GM18517 (cell line): ENCODE measurements at regions not wholly inside any gene's neighbourhood (a gene's known extent, or its start where the extent isn't known, plus 50 kb on each side); places are given as distances from the start of the nearest gene placed in this dataset.
"Not testable (repeated sequence)": the region's sequence is repeated elsewhere in the genome, so short reads cannot be mapped to it uniquely, and the experiment has no call there.

ENCODE experiments used
- ATAC-seq: cut with Tn5 transposase; IDR thresholded peaks from one replicate; pipeline ENCODE4 v1.9.1; 2021; ENCODE audit warnings: mild to moderate bottlenecking, moderate library complexity; ENCODE audit not compliant: unreplicated experiment

DNA sequence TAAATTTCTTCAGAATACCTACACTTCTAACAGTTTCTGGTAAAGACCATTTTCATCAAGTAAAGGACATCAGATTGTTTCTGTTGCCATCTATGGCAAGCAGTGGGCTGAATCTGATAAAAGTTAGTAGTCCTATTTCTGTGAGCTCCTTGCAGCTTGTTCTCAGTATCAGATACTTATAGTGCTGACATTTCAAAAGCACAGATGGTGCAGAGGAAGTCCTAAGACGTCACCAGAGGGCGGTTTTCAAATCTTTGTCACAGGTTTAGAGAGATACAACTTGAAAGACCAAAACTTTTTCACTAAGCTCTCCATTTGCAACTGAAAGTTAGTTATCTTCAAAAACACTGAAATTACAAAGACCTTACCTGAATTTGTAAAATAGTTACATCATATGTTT, 719.8 kb downstream of the SLITRK1 start:
- no peak for ATAC-seq

GRCh38 chr13:83153848-83154247, 728.4 kb downstream of the SLITRK1 start:
- no peak for ATAC-seq

- ATAC-seq: no peak
Observed at GRCh38 chr13:83151308-83151660, 731.0 kb downstream of the SLITRK1 start.

GRCh38 chr13:83150616-83151307, 731.5 kb downstream of the SLITRK1 start:
- ATAC-seq: no peak

- no peak for ATAC-seq
Observed at GRCh38 chr13:83136660-83137059, 745.6 kb downstream of the SLITRK1 start.

DNA sequence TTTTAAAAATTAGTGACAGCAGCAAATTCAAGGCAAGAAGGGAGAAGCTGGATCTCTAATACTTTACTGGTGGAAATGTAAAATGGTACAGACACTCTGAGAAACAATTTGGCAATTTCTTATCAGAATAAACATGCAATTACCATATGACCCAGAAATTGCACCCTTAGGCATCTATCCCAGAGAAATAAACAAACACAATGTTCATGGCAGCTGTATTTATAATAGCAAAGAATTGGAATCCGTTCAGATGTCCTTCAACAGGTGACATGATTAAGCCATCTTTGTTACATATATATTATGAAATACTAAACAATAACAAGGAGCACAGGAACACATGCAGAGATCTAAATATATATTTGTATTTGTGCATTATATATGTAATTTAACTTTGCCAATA, 756.5 kb downstream of the SLITRK1 start:
- no peak for ATAC-seq

DNA sequence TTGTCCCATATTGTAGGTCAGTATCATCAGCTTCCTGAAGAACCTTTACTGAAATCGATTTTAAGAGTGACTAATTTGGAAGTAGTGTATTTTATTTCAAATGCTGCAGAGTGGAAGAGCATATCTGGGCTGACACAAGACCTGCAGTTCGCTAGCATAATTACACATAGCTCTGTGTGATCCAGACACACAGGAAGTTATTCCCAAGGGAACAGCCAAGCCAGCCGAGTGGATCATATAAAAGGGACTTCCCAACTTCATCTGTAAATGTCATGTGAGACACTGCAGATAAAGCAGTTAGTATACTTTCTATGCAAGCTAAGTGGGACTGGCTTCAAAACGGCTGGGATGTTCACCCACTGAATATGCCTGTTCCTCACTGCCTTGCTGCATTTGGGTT, 760.4 kb downstream of the SLITRK1 start:
- no peak for ATAC-seq

- no peak for ATAC-seq
Observed at GRCh38 chr13:83117046-83117445, 765.2 kb downstream of the SLITRK1 start.

GRCh38 chr13:83101574-83102247, 780.6 kb downstream of the SLITRK1 start:
- not testable (repeated sequence) for ATAC-seq

DNA sequence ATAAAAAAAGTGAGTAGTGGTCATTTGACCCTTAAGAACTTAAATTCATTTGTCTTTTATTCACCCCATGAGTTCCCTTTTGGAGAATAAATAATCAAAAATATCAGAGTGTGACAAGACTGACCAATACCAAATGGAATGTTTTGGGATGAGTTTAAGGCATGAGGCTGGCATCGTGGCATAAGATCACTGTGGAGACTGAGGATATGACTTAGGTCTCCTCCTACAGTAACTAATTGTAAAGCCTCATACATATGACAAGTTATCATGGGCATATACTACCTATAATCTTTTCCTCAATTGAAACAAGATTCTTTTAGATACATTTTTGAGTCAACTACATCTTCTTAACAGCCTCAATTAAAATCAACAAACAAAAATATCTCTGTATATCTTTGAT, 782.0 kb downstream of the SLITRK1 start:
- no peak for ATAC-seq

GRCh38 chr13:83088858-83089257, 793.4 kb downstream of the SLITRK1 start:
- ATAC-seq: no peak

GRCh38 chr13:83086948-83087347, 795.3 kb downstream of the SLITRK1 start:
- ATAC-seq: no peak

GRCh38 chr13:83086088-83086487, 796.2 kb downstream of the SLITRK1 start:
- ATAC-seq: no peak

DNA sequence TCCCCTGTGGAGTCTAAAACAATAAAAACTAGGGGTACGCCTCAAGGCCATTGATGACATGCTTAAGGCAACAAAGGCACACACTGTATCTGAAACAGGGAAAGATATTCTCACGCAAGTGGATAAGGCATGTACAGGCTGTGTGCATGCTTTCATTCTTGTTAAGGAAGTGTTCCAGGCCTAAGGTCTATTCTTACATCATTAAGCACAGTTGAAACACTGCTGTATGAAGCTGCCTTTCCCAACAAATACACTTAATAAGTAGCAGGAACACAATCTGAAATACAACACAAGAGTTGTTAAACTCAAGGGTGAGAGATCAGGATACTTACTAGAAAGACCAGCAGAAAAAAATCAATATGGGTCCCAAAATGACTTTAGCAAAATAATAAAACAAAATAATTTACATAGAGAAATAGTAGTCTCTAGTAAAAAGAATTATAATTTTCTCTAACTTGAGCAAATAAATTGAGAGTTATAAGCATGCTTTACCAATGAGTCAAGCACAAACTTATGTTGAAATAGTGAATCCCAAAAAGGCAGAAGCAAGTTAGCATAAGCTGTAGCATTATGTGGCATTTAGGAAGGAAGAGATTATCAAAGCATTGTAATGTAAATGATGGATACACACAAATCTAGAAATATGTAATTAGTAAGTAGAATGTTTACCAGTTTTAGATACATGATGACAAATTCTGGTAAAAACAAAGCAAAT, 796.9 kb downstream of the SLITRK1 start:
- no peak for ATAC-seq

DNA sequence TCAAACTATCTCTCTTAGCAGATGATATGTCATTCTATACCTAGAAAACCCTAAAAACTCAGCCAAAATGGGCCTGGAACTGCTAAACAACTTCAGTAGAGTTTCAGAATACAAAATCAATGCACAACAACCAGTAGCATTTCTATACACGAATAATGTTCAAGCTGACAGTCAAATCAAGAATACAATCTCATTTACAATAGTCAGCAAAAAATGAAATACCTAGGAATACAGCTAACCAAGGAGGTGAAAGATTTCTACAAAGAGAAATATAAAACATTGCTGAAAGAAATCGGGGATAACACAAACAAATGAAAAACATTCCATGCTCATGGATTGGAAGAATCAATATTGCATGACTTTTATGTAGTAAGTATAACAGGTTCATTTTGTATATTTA, 804.8 kb downstream of the SLITRK1 start:
- ATAC-seq: no peak

DNA sequence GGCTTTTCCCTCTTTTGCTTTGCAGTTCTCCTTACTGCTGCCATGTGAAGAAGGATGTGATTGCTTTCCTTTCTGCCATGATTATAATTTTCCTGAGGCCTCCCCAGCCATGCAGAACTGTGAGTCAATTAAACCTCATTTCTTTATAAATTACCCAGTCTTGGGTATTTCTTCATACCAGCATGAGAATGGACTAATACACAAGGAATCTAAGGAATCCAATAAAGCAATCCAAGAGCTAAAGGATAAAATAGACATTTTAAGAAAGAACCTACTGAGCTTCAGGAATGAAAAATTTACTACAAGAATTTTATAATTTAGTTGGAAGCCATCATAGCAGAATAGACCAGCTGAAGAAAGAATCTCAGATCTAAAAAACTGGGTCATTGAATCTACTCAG, 808.3 kb downstream of the SLITRK1 start:
- ATAC-seq: not testable (repeated sequence)

DNA sequence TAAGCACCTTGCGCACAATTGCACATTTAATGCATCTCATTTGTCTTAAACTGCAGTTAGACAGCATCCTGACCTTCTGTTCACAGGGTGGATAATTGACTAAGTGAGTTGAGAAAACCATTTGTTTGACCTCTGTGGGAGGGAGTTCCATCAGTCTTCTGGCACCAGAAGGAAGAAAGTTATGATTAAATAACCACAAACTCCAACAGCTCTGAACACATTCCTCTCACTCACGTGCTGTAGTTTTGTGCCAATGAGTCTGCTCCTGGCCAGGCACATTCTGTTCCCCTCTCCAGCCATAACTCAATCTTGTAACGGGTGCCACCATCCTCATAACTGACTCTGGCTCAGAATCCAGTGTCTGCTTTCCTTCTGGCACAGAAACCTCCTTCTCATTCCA, 817.2 kb downstream of the SLITRK1 start:
- no peak for ATAC-seq

DNA sequence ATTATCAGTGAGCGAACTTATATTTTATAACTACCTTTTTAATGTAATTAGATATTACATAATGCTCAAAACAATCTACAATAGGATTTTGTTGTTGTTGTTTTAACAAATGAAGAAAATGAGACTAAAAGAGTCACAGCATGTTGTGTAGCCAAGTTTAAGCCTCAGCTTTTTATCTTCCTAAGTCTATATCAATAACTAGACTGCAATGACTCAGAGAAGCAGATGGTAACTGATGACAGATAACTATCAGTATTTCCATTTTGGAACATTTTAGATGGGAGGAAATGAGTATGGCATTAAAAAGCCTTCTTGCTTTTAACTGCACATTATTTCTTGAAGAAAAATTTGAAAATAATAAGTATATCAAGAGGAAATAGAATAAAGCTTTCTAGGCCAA, 825.2 kb downstream of the SLITRK1 start:
- ATAC-seq: no peak

DNA sequence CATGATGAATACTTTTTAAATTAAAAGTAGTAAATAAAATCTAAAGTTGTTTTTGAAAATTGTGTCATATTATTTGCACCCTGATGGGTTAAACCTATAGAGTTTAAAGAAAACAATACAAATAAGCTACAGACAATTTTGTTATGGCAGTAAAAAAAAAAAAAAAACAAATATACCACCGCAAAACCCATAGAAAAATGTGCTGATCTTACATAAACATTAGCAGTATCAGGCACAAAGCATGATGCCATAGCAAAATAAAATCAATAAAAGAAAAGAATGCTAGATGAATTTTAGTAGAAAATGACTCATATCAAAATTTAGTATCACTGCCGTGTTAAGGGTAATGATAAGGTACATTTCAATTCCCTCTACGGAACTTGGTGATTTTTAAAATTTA, 826.0 kb downstream of the SLITRK1 start:
- no peak for ATAC-seq

- no peak for ATAC-seq
Observed at GRCh38 chr13:83048419-83048818, 833.9 kb downstream of the SLITRK1 start.

GRCh38 chr13:83024955-83025594, 857.2 kb downstream of the SLITRK1 start:
- no peak for ATAC-seq

- no peak for ATAC-seq
Observed at GRCh38 chr13:83024232-83024631, 858.0 kb downstream of the SLITRK1 start.
